HT1080 (cell line): ENCODE measurements at regions not wholly inside any gene's neighbourhood (a gene's known extent, or its start where the extent isn't known, plus 50 kb on each side); places are given as distances from the start of the nearest gene placed in this dataset.
"Not testable (repeated sequence)": the region's sequence is repeated elsewhere in the genome, so short reads cannot be mapped to it uniquely, and the experiment has no call there.

Experiments
- DNase-seq: peaks from one replicate; pipeline ENCODE4 v3.0.0-alpha.2; 2015; ENCODE audit warnings: low read depth

DNA sequence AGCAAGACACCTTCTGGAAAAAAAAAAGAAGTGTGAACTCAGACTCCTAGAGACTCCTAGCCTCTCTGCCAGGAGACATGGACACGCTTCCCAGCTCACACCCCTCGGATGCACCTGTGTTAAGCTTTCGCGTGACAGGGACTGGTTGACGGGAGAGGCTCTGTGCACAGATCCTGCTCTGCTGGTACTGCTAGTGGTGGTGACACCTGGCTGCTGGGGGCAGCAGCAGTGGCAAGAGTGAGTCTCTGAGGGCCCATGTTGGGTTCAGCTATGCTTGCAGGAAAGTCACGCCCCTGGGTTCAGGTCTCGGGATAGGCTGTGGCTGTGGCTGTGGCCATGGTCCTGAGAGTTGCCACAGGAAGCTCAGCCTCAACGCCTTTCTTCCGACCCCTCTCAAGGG is 81.1 kb downstream of the XRCC2 start:
- no peak for DNase-seq

- DNase-seq: no peak
These were observed 84.0 kb downstream of the XRCC2 start for GRCh38 chr7:152591976-152592375.

DNA sequence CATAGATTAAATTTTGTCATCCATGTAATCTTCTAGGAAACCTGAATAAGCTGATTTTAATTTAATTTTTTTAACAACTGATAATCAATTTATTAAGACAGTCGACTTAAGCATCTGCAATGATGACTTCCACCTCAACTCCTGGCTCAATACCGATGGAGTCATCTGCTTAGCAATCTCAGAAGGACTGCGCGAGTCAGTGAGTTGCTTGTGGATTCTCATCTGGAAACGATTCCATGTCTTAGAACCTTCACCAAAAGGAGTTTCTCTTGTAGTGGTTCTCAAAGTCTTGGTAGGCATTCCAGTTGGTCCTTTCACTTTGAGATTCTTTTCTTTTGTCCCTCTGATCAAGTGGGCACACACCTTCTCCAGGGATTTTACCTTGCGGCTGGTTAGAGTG is 85.5 kb downstream of the XRCC2 start:
- no peak for DNase-seq

GRCh38 chr7:152589821-152590220 is 86.1 kb downstream of the XRCC2 start:
- not testable (repeated sequence) for DNase-seq

- DNase-seq: peak; percentile 65
These were observed 87.6 kb downstream of the XRCC2 start for GRCh38 chr7:152588350-152588749.

- no peak for DNase-seq
These were observed 88.6 kb downstream of the XRCC2 start for GRCh38 chr7:152587366-152587765.

DNA sequence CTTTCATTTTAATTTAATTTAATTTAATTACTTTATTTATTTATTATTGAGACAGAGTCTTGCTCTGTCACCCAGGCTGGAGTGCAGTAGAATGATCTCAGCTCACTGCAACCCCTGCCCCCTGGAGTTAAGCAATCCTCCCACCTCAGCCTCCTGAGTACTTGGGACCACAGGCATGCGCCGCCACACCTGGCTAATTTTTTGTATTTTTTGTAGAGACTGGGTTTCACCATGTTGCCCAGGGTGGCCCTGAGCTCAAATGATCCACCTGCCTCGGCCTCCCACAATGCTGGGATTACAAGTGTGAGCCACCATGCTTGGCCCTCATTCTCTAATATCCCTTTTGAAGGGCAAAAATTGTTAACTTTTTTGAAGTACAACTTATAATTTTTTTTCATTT is 92.9 kb downstream of the XRCC2 start:
- no peak for DNase-seq

GRCh38 chr7:152579070-152579469 is 96.9 kb downstream of the XRCC2 start:
- DNase-seq: no peak

DNA sequence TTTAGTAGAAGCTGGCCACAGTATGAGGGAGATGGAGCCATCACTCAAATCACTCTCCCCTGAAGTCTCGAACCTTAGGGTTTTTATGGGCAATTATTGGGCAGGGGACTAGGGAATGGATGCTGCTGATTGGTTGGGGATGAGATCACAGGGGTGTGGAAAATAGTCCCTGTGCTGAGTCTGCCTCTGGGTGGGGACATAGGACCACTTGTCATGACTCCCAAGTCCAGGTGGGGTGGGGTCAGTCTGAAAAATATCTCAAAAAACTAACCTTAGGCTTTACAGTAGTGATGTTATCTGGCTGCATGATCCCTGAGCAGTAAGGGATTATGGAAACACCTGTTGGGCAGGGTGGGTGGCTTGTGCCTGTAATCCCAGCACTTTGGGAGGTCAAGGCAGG is 98.6 kb downstream of the XRCC2 start:
- DNase-seq: no peak

DNA sequence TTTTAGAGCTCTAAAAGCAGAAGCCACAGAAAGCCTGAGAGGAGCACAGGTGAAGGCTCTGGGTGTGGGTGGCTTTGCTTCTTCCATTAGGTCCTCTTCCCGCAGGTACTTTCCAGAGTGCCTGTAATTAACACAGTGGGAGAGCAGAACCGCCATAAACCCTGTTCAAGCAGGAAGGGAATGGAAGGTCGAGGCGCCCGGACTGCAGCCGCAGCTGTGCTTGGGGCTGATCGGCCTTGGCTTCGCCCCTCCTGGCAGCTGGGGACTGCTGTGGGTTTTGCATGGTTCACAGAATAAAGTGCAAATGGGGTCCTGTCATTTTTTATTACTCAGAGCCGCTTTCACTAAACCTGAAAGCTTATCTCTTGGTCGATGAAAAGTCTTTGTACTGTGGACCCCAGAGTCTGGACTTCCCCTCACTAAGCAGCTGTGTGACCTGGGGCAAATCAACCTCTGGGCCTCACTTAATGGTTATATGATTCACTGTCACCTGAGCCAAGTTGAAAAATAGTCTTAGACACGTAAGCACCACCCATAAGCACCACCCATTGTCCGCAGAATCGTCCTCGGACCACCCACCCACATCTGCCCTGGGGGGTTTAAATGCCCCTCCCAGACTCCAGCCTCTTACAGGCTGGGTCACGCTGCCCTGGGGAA is 100.9 kb downstream of the XRCC2 start:
- DNase-seq: no peak

DNA sequence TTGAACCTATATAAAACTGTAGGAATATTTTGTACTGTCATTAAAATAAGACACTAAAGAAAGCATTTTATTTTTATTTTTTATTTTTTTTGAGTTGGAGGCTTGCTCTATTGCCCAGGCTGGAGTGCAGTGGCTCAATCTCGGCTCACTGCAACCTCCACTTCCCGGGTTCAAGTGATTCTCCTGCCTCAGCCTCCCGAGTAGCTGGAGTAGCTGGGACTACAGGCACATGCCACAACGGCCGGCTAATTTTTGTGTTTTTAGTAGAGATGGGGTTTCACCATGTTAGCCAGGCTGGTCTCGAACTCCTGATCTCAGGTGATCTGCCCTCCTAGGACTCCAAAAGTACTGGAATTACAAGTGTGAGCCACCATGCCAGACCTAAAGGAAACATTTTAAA is 102.8 kb downstream of the XRCC2 start:
- DNase-seq: not testable (repeated sequence)

DNA sequence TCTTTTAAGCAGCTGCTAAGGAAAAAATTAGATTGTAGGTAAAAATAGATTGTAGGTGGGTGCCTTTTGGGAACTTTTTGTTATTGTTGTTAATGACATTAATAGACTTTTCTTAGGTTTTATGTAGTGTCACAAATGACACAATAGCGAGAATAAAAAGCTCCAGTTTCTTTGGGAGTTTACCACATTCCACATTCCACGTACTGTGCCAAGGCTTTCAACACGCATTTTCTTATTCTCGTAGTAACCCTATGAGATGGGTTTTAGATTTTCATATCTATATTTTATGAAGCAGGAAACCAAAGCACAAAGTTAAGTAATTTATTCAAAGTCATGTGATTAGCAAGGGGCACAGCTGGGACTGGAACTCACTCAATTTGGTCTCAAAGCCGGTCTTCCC is 103.8 kb downstream of the XRCC2 start:
- DNase-seq: no peak

DNA sequence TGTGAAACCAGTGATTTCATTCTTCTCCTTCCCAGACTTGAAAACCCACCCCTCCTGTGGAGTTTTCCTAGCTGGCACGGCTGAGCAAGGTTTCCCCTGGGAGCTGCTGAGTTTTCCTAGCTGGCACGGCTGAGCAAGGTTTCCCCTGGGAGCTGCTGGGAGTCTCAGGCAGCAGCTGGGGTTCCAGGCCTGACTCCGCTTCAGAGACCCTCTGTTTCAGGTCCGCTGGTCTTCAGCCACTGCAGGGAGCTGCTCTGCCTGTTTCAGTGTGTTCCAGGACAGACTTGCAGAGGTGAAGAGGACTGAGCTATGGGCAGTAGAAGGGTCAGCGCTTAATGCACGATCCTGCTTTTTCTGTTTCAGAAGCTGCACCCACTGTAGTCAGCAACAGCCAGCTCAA is 104.9 kb downstream of the XRCC2 start:
- no peak for DNase-seq

DNA sequence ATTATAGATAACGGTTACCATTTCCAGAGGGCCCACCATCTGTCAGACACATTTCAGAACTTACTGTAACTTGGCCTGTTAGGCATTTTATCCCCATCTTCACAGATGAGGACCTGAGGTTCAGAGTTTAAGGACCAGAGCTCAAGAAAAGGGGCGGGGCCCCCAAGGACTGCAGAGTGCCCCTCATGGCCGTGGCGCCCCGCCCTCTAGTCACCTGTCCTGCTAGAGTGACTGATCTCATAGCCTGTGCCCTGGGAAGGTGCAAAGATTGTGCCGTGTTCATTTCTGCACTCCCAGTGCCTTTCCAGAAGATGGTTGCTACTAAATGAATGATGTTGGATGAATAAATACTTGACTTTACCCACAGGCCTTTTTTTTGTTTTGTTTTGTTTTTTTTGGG is 107.0 kb downstream of the XRCC2 start:
- DNase-seq: no peak

GRCh38 chr7:152565731-152566130 is 110.2 kb downstream of the XRCC2 start:
- no peak for DNase-seq

- no peak for DNase-seq
These were observed 111.2 kb downstream of the XRCC2 start for GRCh38 chr7:152564656-152565250.

GRCh38 chr7:152556013-152556755 is 119.8 kb downstream of the XRCC2 start:
- DNase-seq: no peak

DNA sequence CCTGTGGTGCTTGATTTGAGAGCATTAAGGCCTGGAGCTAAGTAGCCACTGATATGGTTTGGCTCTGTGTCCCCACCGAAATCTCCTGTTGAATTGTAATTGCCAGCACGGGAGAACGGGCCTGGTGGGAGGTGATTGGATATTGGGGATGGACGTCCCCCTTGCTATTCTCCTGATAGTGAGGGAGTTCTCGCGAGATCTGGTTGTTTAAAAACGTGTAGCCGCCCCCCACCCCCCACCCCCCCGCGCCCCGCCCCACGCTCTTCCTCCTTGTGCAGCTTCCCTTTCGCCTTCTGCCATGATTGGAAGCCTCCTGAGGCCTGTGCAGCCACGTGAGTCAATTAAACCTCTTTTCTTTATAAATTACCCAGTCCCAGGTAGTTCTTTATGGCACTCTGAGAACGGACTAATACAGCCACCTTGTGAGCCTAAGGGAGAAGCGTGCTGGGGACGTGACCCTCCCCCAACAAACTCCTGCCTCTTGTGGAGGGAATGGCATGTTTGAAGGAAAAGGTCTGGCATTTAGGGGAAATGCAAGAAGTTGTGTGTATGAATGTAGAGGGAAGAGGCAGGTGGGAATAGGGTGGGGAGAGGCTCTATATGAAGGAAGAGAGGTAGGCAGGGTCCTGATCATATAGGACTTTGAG is 118.0 kb upstream of the KMT2C start:
- no peak for DNase-seq

GRCh38 chr7:152551304-152552036 is 115.7 kb upstream of the KMT2C start:
- DNase-seq: peak; percentile 11

GRCh38 chr7:152544971-152545619 is 109.3 kb upstream of the KMT2C start:
- no peak for DNase-seq

- DNase-seq: no peak
These were observed 108.7 kb upstream of the KMT2C start for GRCh38 chr7:152544481-152544927.
